Liver (tissue), 3 donors: ENCODE measurements at regions not wholly inside any gene's neighbourhood (a gene's known extent, or its start where the extent isn't known, plus 50 kb on each side); places are given as distances from the start of the nearest gene placed in this dataset.

ENCODE experiments used
- GABPA ChIP-seq, 2 donors: IDR thresholded peaks in 1 of 2; conservative IDR thresholded peaks in 1 of 2; 2 replicates each; pipeline ENCODE4 v1.6.1; 2016; ENCODE audit warnings: antibody characterized with exemption in 2 of 2, mild to moderate bottlenecking in 1 of 2, moderate library complexity in 1 of 2
- HNF4A ChIP-seq, 2 donors: conservative IDR thresholded peaks; 2 replicates each; pipeline ENCODE4 v1.6.1; 2016; ENCODE audit warnings: antibody characterized with exemption in 2 of 2, mild to moderate bottlenecking in 2 of 2
- JUND ChIP-seq, 2 donors: IDR thresholded peaks; 2 replicates each; pipeline ENCODE4 v1.6.1; 2016; ENCODE audit warnings: antibody characterized with exemption in 2 of 2
- RAD21 ChIP-seq, 2 donors: IDR thresholded peaks; 2 replicates each; pipeline ENCODE4 v1.6.1; 2016; ENCODE audit warnings: antibody characterized with exemption in 2 of 2, mild to moderate bottlenecking in 2 of 2
- RXRA ChIP-seq, 2 donors: IDR thresholded peaks; 2 replicates each; pipeline ENCODE4 v1.6.1; 2017 to 2018; ENCODE audit warnings: antibody characterized with exemption in 2 of 2, mild to moderate bottlenecking in 1 of 2
- TAF1 ChIP-seq: conservative IDR thresholded peaks from 2 replicates; pipeline ENCODE4 v1.6.1; 2016; ENCODE audit warnings: antibody characterized with exemption, mild to moderate bottlenecking
- TF ChIP-seq, protein P1 (sequence below): fragments of 150-350 bp; IDR thresholded peaks from 2 replicates; pipeline ENCODE4 v1.5.1; 2017; ENCODE audit warnings: improper control_type of control experiment, low read depth, low read length; ENCODE audit not compliant: missing input control
- TF ChIP-seq, protein P2 (sequence below): IDR thresholded peaks from 2 replicates; pipeline ENCODE4 v1.6.1; 2016; ENCODE audit warnings: antibody characterized with exemption
- TF ChIP-seq, protein P3 (sequence below): IDR thresholded peaks from 2 replicates; pipeline ENCODE4 v1.6.1; 2016; ENCODE audit warnings: antibody characterized with exemption
- TF ChIP-seq, protein P4 (sequence below): IDR thresholded peaks from 2 replicates; pipeline ENCODE4 v1.6.1; 2016; ENCODE audit warnings: antibody characterized with exemption, mild to moderate bottlenecking
- donor health status: healthy.
- donor health status: healthy.

DNA sequence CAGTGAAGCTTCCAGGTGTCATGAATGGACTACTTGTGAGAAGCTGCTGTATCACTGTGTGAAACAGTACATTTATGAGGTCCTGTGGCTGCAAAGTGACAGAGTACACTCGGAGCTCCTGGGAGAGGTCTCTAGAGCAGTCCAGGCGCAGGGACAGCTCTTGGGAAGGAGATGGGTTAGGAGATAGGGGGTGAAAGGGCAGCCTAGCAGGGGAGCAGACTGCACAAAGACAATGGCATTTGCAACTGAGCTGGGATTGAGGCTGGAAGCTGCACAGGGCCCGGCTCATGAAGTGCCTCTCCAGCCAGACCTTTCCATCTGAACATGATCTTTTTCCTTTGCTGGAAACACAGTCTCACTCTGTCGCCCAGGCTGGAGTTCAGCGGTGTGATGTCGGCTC, 83.6 kb downstream of the RHOB start:
- TF ChIP-seq, protein P1, sequence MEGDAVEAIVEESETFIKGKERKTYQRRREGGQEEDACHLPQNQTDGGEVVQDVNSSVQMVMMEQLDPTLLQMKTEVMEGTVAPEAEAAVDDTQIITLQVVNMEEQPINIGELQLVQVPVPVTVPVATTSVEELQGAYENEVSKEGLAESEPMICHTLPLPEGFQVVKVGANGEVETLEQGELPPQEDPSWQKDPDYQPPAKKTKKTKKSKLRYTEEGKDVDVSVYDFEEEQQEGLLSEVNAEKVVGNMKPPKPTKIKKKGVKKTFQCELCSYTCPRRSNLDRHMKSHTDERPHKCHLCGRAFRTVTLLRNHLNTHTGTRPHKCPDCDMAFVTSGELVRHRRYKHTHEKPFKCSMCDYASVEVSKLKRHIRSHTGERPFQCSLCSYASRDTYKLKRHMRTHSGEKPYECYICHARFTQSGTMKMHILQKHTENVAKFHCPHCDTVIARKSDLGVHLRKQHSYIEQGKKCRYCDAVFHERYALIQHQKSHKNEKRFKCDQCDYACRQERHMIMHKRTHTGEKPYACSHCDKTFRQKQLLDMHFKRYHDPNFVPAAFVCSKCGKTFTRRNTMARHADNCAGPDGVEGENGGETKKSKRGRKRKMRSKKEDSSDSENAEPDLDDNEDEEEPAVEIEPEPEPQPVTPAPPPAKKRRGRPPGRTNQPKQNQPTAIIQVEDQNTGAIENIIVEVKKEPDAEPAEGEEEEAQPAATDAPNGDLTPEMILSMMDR, result no peak
- TF ChIP-seq HNF4A (conservative IDR thresholded peaks at IDR 0.05) (no peak), TAF1 (no peak), JUND (IDR thresholded peaks at IDR 0.05) (no peak), RAD21 (IDR thresholded peaks at IDR 0.05) (no peak), GABPA (IDR thresholded peaks at IDR 0.05 in 1 of 2, conservative IDR thresholded peaks at IDR 0.05 in 1 of 2) (no peak), RXRA (IDR thresholded peaks at IDR 0.05) (no peak)
- TF ChIP-seq, protein P2, sequence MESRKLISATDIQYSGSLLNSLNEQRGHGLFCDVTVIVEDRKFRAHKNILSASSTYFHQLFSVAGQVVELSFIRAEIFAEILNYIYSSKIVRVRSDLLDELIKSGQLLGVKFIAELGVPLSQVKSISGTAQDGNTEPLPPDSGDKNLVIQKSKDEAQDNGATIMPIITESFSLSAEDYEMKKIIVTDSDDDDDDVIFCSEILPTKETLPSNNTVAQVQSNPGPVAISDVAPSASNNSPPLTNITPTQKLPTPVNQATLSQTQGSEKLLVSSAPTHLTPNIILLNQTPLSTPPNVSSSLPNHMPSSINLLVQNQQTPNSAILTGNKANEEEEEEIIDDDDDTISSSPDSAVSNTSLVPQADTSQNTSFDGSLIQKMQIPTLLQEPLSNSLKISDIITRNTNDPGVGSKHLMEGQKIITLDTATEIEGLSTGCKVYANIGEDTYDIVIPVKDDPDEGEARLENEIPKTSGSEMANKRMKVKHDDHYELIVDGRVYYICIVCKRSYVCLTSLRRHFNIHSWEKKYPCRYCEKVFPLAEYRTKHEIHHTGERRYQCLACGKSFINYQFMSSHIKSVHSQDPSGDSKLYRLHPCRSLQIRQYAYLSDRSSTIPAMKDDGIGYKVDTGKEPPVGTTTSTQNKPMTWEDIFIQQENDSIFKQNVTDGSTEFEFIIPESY, result no peak
- TF ChIP-seq, protein P3, sequence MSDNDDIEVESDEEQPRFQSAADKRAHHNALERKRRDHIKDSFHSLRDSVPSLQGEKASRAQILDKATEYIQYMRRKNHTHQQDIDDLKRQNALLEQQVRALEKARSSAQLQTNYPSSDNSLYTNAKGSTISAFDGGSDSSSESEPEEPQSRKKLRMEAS, result no peak
- TF ChIP-seq, protein P4, sequence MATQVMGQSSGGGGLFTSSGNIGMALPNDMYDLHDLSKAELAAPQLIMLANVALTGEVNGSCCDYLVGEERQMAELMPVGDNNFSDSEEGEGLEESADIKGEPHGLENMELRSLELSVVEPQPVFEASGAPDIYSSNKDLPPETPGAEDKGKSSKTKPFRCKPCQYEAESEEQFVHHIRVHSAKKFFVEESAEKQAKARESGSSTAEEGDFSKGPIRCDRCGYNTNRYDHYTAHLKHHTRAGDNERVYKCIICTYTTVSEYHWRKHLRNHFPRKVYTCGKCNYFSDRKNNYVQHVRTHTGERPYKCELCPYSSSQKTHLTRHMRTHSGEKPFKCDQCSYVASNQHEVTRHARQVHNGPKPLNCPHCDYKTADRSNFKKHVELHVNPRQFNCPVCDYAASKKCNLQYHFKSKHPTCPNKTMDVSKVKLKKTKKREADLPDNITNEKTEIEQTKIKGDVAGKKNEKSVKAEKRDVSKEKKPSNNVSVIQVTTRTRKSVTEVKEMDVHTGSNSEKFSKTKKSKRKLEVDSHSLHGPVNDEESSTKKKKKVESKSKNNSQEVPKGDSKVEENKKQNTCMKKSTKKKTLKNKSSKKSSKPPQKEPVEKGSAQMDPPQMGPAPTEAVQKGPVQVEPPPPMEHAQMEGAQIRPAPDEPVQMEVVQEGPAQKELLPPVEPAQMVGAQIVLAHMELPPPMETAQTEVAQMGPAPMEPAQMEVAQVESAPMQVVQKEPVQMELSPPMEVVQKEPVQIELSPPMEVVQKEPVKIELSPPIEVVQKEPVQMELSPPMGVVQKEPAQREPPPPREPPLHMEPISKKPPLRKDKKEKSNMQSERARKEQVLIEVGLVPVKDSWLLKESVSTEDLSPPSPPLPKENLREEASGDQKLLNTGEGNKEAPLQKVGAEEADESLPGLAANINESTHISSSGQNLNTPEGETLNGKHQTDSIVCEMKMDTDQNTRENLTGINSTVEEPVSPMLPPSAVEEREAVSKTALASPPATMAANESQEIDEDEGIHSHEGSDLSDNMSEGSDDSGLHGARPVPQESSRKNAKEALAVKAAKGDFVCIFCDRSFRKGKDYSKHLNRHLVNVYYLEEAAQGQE, result no peak
